Activated CD8-positive, alpha-beta T cell treated with anti-CD3 and anti-CD28 coated beads, Interleukin-2, amount 10 ng/mL, durations not matched to agents 7 days and 5 days (primary cell): ENCODE measurements at regions not wholly inside any gene's neighbourhood (a gene's known extent, or its start where the extent isn't known, plus 50 kb on each side); places are given as distances from the start of the nearest gene placed in this dataset.

Experiments
- ATAC-seq: fragments of 150-1000 bp; cut with Tn5 transposase; one replicate; pipeline ENCODE4 v1.10.0; 2021; ENCODE audit warnings: moderate library complexity
- CTCF ChIA-PET: fragments of 350-600 bp; sonication (Branson Sonifier 250); formaldehyde crosslinking; loops from one replicate; lab custom pipeline; 2021; ENCODE audit warnings: antibody characterized with exemption; lab: Charles Lee
- POLR2A ChIA-PET: fragments of 350-600 bp; sonication (Branson Sonifier 250); formaldehyde crosslinking; loops from one replicate; lab custom pipeline; 2021; ENCODE audit warnings: antibody characterized with exemption; lab: Charles Lee
- DNase-seq: peaks from one replicate; pipeline ENCODE4 v3.0.0-alpha.2; 2020
- H3K27ac Mint-ChIP-seq: one replicate; pipeline ENCODE4 v1.8.0; 2021; ENCODE audit warnings: mild to moderate bottlenecking, mixed read lengths
- H3K27me3 Mint-ChIP-seq: one replicate; pipeline ENCODE4 v1.8.0; 2021; ENCODE audit warnings: low read depth, mixed read lengths
- H3K36me3 Mint-ChIP-seq: one replicate; pipeline ENCODE4 v1.8.0; 2021; ENCODE audit warnings: low read depth, mixed read lengths
- H3K4me1 Mint-ChIP-seq: one replicate; pipeline ENCODE4 v1.8.0; 2021; ENCODE audit warnings: low read depth, mixed read lengths
- H3K4me3 Mint-ChIP-seq: one replicate; pipeline ENCODE4 v1.8.0; 2021; ENCODE audit warnings: mild to moderate bottlenecking, mixed read lengths
- H3K9me3 Mint-ChIP-seq: one replicate; pipeline ENCODE4 v1.8.0; 2022; ENCODE audit warnings: mixed read lengths; ENCODE audit not compliant: insufficient read depth

DNA sequence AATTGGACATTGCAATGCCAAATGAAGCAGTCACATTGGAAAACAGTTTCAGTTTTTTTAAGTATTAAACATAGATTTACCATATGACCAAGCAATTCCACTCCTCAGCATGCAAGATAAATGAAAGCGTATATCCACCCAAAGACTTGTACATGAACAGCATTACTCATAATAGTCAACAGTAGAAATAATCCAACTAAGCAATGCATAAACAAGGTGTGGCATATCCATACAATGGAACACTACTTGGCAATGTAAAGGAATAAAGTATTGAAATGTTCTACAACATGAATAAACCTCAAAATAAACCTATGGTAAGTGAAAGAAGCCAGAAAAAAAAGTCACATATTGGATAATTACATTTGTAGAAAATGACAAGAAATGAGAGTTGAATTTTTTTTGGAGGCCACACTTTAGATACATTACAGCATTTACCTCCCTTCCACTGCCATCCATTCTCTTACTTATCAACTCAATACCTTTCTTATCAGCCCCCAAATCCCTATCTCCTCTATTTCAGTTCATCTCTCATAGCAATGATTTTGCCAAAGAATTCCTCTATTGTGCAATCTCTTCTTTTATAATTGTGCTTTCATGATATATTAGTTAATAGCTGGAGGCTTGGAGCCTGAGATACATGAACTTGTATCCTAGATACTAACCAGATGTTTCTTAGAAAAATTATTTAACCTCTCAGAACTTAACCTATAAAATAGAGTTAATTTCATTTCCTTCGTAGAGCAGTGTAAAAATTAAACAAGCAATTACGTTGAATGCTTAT is 414.2 kb upstream of the C1orf87 start:
- POLR2A ChIA-PET = interaction anchor here (0.6 kb wide), 1 partner anchor 13 kb away, joined by 3 read pairs; no protein-coding TSS in a partner anchor
- Mint-ChIP-seq H3K27ac (no peak overlapping the region), H3K27me3 (no peaks in the 10 kb centered on the region), H3K36me3 (no peaks in the 10 kb centered on the region), H3K4me1 (no peaks in the 10 kb centered on the region), H3K4me3 (no peak overlapping the region), H3K9me3 (no peaks in the 10 kb centered on the region)
- DNase-seq (no peak), ATAC-seq (no peak)
- CTCF ChIA-PET = no interaction called here

DNA sequence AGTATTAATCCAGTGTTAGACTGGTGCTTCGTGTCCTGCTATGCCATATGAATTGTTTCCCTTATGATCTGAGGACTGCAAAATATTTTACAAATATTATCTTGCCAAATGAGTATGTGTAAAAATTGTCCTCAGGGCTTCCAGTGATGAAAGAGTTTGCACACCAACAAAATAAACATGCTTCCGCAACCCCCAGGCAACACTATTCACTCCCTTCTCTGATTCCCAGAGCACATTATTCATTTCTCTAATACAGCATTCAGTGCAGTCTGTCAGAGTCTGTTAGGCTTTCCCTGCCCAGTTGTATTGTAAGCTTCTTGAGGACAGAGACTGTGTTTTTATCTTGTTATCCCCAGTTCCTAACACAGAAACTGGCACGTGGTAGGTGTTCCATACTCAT is 409.9 kb upstream of the C1orf87 start:
- H3K4me1 Mint-ChIP-seq = no peaks in the 10 kb centered on the region
- peaks cover 6% of the 10 kb centered on the region for H3K9me3 Mint-ChIP-seq
- H3K27me3 Mint-ChIP-seq = no peaks in the 10 kb centered on the region
- no peak for ATAC-seq
- no peak overlapping the region for H3K4me3 Mint-ChIP-seq
- H3K36me3 Mint-ChIP-seq = no peaks in the 10 kb centered on the region
- POLR2A ChIA-PET = no interaction called here
- no peak overlapping the region for H3K27ac Mint-ChIP-seq
- CTCF ChIA-PET = no interaction called here
- no peak for DNase-seq

DNA sequence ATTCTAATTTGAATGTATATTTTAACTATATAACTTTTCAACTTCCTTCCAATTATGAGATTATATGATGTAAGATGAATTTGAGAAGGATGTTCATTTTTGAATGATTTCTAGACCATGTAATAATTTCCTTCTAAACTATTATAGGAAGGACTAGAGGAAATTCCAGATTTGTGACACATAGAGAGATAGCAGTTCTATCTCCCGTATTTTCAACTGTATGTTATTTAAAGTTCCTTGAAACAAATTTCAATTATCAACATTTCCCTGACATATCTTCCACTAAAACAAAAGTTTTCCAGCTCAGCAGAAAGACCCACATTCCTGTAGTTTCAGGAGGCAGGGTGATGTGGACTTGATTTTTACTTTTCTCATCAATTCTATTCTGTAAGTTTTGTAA is 396.7 kb upstream of the C1orf87 start:
- no peaks in the 10 kb centered on the region for H3K9me3 Mint-ChIP-seq
- POLR2A ChIA-PET = no interaction called here

DNA sequence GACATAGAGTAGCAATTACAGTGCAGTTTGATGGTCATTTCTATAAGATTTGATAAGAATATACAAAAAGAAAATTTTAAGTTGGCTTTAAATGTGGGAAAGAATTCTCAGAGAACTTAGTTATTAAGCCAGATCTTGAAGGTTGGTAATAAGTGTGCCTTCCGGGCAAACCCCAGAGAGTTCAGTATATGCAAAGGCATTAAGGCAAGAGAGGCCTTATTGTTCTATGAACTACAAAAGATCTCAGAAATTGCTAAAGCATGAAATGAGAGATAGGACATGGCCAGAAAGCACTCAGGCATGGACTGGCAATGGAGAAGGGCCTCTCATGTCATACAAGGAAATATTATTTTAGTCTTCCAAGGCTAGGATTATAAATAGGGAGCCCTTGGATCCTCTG is 390.2 kb upstream of the C1orf87 start:
- no peaks in the 10 kb centered on the region for H3K9me3 Mint-ChIP-seq
- POLR2A ChIA-PET = no interaction called here
- CTCF ChIA-PET = no interaction called here
- no peak overlapping the region for H3K27ac Mint-ChIP-seq
- H3K27me3 Mint-ChIP-seq = no peaks in the 10 kb centered on the region
- no peak for ATAC-seq
- no peaks in the 10 kb centered on the region for H3K36me3 Mint-ChIP-seq
- DNase-seq = no peak
- H3K4me3 Mint-ChIP-seq = no peak overlapping the region
- no peaks in the 10 kb centered on the region for H3K4me1 Mint-ChIP-seq

More for the DNA sequence above, 396.7 kb upstream of the C1orf87 start:
- ATAC-seq (no peak), DNase-seq (no peak)
- Mint-ChIP-seq H3K36me3 (no peaks in the 10 kb centered on the region), H3K27me3 (no peaks in the 10 kb centered on the region), H3K4me1 (no peaks in the 10 kb centered on the region), H3K4me3 (no peak overlapping the region), H3K27ac (no peak overlapping the region)
- CTCF ChIA-PET = no interaction called here

DNA sequence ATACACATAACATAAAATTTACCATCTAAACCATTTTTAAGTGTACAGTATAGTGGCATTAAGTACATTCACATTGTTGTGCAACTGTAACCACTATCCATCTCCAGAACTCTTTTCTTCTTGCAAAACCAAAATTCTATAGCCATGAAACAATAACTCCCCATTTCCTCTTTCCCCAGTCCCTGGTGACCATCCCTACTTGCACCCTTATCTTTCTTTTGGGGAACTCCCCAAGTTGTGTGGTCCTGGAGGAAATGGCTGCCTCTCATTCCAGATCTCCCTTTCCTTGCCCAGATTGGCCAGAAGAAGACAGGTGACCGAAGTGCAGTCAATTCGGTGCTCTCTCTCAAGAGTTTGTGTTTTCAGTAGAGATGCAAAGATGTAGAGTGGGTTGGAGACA is 389.6 kb upstream of the C1orf87 start:
- H3K27me3 Mint-ChIP-seq = no peaks in the 10 kb centered on the region
- H3K9me3 Mint-ChIP-seq = no peaks in the 10 kb centered on the region
- DNase-seq = no peak
- POLR2A ChIA-PET = no interaction called here
- no peaks in the 10 kb centered on the region for H3K4me1 Mint-ChIP-seq
- H3K36me3 Mint-ChIP-seq = no peaks in the 10 kb centered on the region
- no peak for ATAC-seq
- no peak overlapping the region for H3K4me3 Mint-ChIP-seq
- no peak overlapping the region for H3K27ac Mint-ChIP-seq
- CTCF ChIA-PET = no interaction called here

DNA sequence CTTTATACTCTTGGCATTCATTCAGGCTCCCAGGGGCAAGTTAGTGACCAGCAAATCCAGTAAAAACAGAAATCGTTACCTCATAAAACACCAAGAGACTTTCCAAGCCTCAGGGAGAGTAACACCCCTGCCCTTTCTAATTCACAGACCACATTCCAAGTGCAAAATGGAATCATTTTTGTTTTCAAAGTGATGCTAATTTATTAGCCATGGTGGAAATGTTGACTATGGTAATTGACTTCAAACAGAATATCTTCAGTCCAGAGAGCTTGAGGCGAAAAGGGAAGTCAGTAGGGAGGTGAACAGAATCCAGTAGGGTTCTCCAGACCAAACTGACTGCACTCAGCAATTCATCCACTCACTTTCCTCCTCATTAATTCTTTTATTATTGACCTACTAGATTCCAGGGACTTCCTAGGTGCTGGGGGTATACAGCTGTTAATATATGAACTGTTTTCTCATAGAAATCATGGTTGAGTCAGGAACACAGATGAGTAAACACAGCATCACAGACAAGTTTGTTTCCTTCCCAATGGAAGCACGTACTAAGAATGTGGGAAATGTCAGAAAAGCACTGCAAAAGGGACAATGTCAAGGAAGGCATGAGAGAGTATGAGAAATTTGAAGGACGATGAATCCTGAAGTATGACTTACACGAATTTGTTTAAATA is 388.5 kb upstream of the C1orf87 start:
- H3K9me3 Mint-ChIP-seq = no peaks in the 10 kb centered on the region
- POLR2A ChIA-PET = no interaction called here
- no peak overlapping the region for H3K4me3 Mint-ChIP-seq
- H3K27ac Mint-ChIP-seq = no peak overlapping the region
- no peaks in the 10 kb centered on the region for H3K36me3 Mint-ChIP-seq
- no peaks in the 10 kb centered on the region for H3K4me1 Mint-ChIP-seq
- no peak for DNase-seq
- no peak for ATAC-seq
- CTCF ChIA-PET = no interaction called here
- no peaks in the 10 kb centered on the region for H3K27me3 Mint-ChIP-seq

DNA sequence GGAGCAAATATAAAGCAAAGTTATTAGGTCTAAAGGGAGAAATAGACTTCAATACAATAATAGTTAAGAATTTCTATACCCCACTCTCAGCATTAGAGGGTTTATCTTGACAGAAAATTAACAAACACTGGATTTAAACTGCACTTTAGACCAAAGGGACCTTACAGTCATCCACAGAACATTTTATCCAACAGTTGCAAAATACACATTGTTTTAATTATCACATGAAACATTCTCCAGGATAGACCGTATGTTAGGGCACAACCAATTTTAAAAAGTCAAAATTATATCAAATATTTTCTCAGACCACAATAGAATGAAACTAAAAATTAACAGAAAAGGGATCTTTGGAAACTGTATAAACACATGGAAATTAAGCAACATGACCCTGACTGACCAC is 384.5 kb upstream of the C1orf87 start:
- ATAC-seq (no peak), DNase-seq (no peak)
- no peaks in the 10 kb centered on the region for H3K36me3 Mint-ChIP-seq
- no peak overlapping the region for H3K27ac Mint-ChIP-seq
- no peaks in the 10 kb centered on the region for H3K27me3 Mint-ChIP-seq
- H3K4me1 Mint-ChIP-seq = no peaks in the 10 kb centered on the region
- no peak overlapping the region for H3K4me3 Mint-ChIP-seq
- POLR2A ChIA-PET = no interaction called here
- no peaks in the 10 kb centered on the region for H3K9me3 Mint-ChIP-seq
- CTCF ChIA-PET = no interaction called here

DNA sequence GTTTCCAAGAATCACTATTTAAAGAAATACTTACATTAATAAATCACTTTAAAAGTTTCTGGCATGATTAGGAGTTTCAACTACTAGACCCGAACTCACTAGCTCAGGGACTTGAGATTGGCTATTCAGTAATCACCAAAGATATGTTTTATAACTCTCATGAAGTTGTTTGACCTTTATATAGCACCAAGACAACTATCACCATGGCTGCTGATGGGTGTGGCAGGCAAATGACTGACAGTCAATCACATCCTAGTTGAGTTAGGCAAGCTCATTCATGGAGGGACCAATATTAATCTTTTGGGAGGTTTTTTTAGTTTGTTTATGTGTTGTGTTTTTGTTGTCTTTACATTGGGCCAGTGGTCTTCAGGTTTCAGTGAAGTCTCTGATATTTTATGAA is 376.3 kb upstream of the C1orf87 start:
- DNase-seq = no peak
- H3K4me3 Mint-ChIP-seq = no peak overlapping the region
- POLR2A ChIA-PET = no interaction called here

DNA sequence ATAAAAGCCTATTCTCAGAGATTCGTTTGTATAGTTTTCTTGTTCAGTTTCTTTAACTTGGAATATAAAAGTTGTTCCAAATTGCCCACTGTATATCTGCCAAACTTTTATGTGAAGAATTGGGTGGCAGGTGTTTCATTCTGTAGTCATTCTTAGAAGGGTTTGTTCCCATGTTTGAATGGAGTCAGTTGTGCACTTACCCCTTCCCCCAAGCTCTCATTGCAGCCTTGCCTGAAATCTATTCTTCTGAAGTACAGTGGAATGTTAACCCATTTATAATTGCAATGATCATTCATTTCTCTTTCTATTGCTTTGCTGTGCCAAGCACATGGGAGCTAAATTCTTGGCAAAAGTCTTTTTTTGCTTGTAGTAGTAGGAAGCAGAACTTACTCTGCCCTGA is 375.3 kb upstream of the C1orf87 start:
- Mint-ChIP-seq H3K36me3 (no peaks in the 10 kb centered on the region), H3K9me3 (no peaks in the 10 kb centered on the region), H3K4me1 (no peaks in the 10 kb centered on the region), H3K27me3 (no peaks in the 10 kb centered on the region), H3K4me3 (no peak overlapping the region), H3K27ac (no peak overlapping the region)
- ATAC-seq = no peak
- no peak for DNase-seq
- ChIA-PET CTCF (no interaction called here), POLR2A (no interaction called here)

More for the DNA sequence above, 376.3 kb upstream of the C1orf87 start:
- Mint-ChIP-seq H3K36me3 (no peaks in the 10 kb centered on the region), H3K4me1 (no peaks in the 10 kb centered on the region), H3K27me3 (no peaks in the 10 kb centered on the region), H3K27ac (no peak overlapping the region), H3K9me3 (no peaks in the 10 kb centered on the region)
- CTCF ChIA-PET = no interaction called here
- ATAC-seq = no peak

DNA sequence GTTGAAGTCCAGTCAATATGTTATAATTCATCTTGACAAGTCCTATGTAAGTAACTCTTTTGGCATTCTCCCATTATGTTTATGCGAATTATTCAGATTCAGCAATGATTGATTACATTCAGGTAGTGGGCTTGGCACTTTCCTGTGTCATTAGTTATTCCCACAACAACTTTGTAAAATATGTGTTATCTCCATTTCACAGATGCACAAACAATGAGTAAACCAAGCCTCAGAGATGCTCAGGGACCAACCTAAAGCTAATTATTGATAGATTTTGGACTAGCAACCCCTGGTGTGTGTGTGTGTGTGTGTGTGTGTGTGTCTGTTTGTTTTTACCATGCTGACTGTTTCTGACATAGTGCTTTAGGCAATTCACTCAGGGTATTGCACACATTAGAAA is 371.1 kb upstream of the C1orf87 start:
- ChIA-PET CTCF (no interaction called here), POLR2A (no interaction called here)
- ATAC-seq (no peak), DNase-seq (no peak)
- Mint-ChIP-seq H3K4me1 (no peaks in the 10 kb centered on the region), H3K4me3 (no peak overlapping the region), H3K9me3 (no peaks in the 10 kb centered on the region), H3K36me3 (no peaks in the 10 kb centered on the region), H3K27me3 (no peaks in the 10 kb centered on the region), H3K27ac (no peak overlapping the region)

DNA sequence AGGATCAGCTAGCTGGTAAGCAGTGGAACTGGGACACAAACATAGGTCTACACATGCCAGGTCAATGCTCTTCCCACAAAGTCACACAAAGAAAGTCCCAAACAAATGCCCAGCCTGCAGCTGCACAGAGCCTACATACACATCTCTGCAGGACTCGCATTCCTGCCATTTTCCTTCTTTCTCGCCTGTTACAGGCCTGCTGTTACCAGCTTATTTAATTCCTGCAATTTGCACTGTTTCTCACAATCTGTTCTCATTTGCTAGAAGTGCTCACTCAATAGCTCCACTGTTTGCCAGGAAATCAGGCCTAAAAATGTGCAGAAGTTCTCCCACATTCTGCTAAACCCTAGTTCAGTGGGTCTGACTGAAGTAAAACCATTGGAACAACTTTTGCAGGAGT is 362.6 kb upstream of the C1orf87 start:
- ChIA-PET CTCF (no interaction called here), POLR2A (no interaction called here)
- H3K9me3 Mint-ChIP-seq = peaks cover 6% of the 10 kb centered on the region
- DNase-seq (no peak), ATAC-seq (no peak)
- no peaks in the 10 kb centered on the region for H3K27me3 Mint-ChIP-seq
- H3K4me3 Mint-ChIP-seq = no peak overlapping the region
- no peaks in the 10 kb centered on the region for H3K36me3 Mint-ChIP-seq
- no peak overlapping the region for H3K27ac Mint-ChIP-seq
- no peaks in the 10 kb centered on the region for H3K4me1 Mint-ChIP-seq

DNA sequence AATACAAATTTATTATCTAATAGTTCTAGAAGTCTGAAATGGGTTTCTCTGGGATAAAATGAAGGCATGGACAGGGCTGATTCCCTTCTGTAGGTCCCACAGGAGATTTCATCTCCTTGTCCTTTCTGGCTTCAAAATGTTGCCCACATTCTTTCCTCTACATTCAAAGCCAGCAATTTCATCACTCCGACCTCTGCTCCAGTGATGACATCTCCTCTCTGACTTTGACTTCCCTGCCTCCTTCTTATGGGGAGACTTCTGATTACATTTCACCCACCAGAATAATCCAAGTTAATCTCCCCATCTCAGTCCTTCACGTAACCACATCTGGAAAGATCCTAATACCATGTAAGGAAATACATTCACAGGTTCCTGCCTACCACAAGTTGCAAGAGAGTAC is 358.0 kb upstream of the C1orf87 start:
- no peak overlapping the region for H3K27ac Mint-ChIP-seq
- H3K27me3 Mint-ChIP-seq = no peaks in the 10 kb centered on the region
- H3K36me3 Mint-ChIP-seq = no peaks in the 10 kb centered on the region
- no peaks in the 10 kb centered on the region for H3K4me1 Mint-ChIP-seq
- ATAC-seq = no peak
- ChIA-PET CTCF (no interaction called here), POLR2A (no interaction called here)
- H3K4me3 Mint-ChIP-seq = no peak overlapping the region
- no peak for DNase-seq
- no peaks in the 10 kb centered on the region for H3K9me3 Mint-ChIP-seq
